Uterus (tissue), 3 donors: ENCODE measurements at regions not wholly inside any gene's neighbourhood (a gene's known extent, or its start where the extent isn't known, plus 50 kb on each side); places are given as distances from the start of the nearest gene placed in this dataset.

Experiments used
- DNase-seq, 2 donors: peaks; one replicate each; pipeline ENCODE4 v3.0.0-alpha.2; 2019 to 2020
- H3K27ac ChIP-seq, 2 donors: fragments of 200-600 bp; sonication (generic); 1 replicate in 1 of 2; 2 replicates in 1 of 2; pipeline ENCODE4 v1.5.1; 2016 to 2018
- H3K27me3 ChIP-seq, 2 donors: fragments of 200-600 bp; sonication (generic); one replicate each; pipeline ENCODE4 v1.5.1; 2018 to 2019; ENCODE audit warnings: control low read depth in 1 of 2
- H3K36me3 ChIP-seq, 2 donors: fragments of 200-600 bp; sonication (generic); one replicate each; pipeline ENCODE4 v1.5.1; 2019; ENCODE audit warnings: control low read depth in 1 of 2
- H3K4me1 ChIP-seq, 2 donors: fragments of 200-600 bp; sonication (generic); one replicate each; pipeline ENCODE4 v1.5.1; 2018 to 2019; ENCODE audit warnings: control low read depth in 1 of 2
- H3K4me3 ChIP-seq, 2 donors: fragments of 200-600 bp; sonication (generic); 1 replicate in 1 of 2; 2 replicates in 1 of 2; pipeline ENCODE4 v1.5.1; 2018 to 2019; ENCODE audit warnings: mild to moderate bottlenecking in 1 of 2
- H3K9me3 ChIP-seq, 2 donors: fragments of 200-600 bp; sonication (generic); one replicate each; pipeline ENCODE4 v1.5.1; 2019; ENCODE audit warnings: control low read depth in 1 of 2
- POLR2A ChIP-seq, 2 donors: fragments of 450-650 bp; IDR thresholded peaks; one replicate each; pipeline ENCODE4 v1.6.1; 2016; ENCODE audit warnings: antibody characterized with exemption in 2 of 2, mild to moderate bottlenecking in 1 of 2, moderate library complexity in 1 of 2
- intact Hi-C: fragments of 100-400 bp; cut with DNase I; formaldehyde crosslinking; loops from one replicate; pipeline ENCODE4 v1.15.1; 2023; ENCODE audit warnings: low total_unique reads
- TF ChIP-seq, protein P1 (sequence below), 4 experiments: fragments of 200-600 bp in 2 of 4; fragments of 450-650 bp in 2 of 4; sonication (generic) in 2 of 4; IDR thresholded peaks; one replicate each; pipeline ENCODE4 v1.5.1; 2016 to 2019; ENCODE audit warnings: antibody characterized with exemption in 4 of 4, mild to moderate bottlenecking in 2 of 4, moderate library complexity in 1 of 4
- donor health status: DM: yes; HTN: yes; CAD: no.

DNA sequence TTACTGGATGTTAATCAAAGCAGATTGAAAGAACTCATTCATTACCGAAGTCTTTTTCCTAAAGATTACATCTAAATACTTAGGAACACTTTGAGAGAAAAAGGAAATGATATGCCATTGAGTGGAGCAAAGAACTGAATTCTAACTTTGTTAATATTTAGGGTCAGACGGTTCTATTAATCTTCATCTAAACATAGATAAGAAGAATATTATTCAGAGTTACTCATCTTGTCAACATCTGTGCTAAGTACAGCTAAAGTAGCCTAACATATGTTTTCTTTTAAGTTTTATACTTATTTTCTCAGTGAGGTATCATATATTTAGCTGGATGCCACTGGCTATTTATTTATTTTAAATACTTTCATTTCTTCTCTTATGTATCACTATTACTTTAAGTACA is 1763.7 kb downstream of the EFNA5 start:
- no peak for DNase-seq
- no peaks in the 10 kb centered on the region for H3K4me1 ChIP-seq

DNA sequence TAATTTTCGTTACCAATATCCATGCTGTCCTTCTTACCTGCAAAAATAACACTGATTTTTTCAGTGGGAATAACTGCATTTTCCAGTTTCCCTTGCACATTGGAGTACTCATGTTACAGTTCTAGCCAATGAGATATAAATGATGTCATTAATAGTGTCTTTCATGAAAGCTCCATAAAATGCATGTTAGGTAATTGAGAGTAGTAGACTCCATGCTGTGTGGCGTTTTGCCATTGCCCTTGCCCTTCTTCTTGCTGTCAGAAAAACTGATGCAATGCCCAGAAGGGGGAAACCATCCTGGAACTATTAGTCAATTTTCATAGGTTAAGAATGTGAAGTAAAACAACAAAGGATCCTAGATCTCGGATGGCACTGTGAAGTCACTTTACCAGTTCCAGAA is 1765.3 kb downstream of the EFNA5 start:
- Histone ChIP-seq H3K4me1 (no peaks in the 10 kb centered on the region), H3K27ac (no peak overlapping the region), H3K4me3 (no peak overlapping the region), H3K27me3 (no peaks in the 10 kb centered on the region), H3K9me3 (no peaks in the 10 kb centered on the region), H3K36me3 (no peaks in the 10 kb centered on the region)
- TF ChIP-seq, protein P1, sequence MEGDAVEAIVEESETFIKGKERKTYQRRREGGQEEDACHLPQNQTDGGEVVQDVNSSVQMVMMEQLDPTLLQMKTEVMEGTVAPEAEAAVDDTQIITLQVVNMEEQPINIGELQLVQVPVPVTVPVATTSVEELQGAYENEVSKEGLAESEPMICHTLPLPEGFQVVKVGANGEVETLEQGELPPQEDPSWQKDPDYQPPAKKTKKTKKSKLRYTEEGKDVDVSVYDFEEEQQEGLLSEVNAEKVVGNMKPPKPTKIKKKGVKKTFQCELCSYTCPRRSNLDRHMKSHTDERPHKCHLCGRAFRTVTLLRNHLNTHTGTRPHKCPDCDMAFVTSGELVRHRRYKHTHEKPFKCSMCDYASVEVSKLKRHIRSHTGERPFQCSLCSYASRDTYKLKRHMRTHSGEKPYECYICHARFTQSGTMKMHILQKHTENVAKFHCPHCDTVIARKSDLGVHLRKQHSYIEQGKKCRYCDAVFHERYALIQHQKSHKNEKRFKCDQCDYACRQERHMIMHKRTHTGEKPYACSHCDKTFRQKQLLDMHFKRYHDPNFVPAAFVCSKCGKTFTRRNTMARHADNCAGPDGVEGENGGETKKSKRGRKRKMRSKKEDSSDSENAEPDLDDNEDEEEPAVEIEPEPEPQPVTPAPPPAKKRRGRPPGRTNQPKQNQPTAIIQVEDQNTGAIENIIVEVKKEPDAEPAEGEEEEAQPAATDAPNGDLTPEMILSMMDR (IDR thresholded peaks at IDR 0.05), result no peak
- no peak for TF ChIP-seq POLR2A (IDR thresholded peaks at IDR 0.05)
- no peak for DNase-seq
- intact Hi-C loops, result no loop called here

More for the DNA sequence above, 1763.7 kb downstream of the EFNA5 start:
- no peak overlapping the region for H3K27ac ChIP-seq
- H3K4me3 ChIP-seq, result no peak overlapping the region
- no peaks in the 10 kb centered on the region for H3K27me3 ChIP-seq
- TF ChIP-seq, protein P1 (IDR thresholded peaks at IDR 0.05), result no peak
- TF ChIP-seq POLR2A (IDR thresholded peaks at IDR 0.05), result no peak
- H3K9me3 ChIP-seq, result no peaks in the 10 kb centered on the region
- H3K36me3 ChIP-seq, result no peaks in the 10 kb centered on the region
- intact Hi-C loops, result no loop called here

DNA sequence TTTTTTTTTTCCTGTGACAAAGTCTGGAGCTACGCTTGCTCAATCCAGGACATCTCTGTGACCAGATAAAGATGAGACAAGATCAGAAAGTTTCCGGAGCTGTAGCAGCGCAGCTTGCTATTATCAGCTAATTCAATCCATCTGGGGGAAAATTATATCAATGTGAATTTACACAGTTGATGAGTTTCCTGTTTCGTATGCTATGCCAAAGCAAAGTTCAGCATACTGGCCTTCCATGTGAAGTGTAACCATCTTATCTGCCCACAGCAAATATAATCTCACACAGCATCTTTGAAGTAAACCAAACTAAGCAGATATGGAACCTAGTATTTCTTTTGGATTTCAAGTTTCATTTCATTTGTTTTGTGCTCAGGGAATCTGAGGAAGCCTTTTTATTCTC is 1767.7 kb downstream of the EFNA5 start:
- no peak overlapping the region for H3K4me3 ChIP-seq
- TF ChIP-seq POLR2A (IDR thresholded peaks at IDR 0.05), result no peak
- TF ChIP-seq, protein P1 (IDR thresholded peaks at IDR 0.05), result no peak
- no peaks in the 10 kb centered on the region for H3K4me1 ChIP-seq
- DNase-seq, result no peak
- no peaks in the 10 kb centered on the region for H3K27me3 ChIP-seq
- no peak overlapping the region for H3K27ac ChIP-seq
- no peaks in the 10 kb centered on the region for H3K9me3 ChIP-seq
- no peaks in the 10 kb centered on the region for H3K36me3 ChIP-seq
- intact Hi-C loops, result no loop called here

DNA sequence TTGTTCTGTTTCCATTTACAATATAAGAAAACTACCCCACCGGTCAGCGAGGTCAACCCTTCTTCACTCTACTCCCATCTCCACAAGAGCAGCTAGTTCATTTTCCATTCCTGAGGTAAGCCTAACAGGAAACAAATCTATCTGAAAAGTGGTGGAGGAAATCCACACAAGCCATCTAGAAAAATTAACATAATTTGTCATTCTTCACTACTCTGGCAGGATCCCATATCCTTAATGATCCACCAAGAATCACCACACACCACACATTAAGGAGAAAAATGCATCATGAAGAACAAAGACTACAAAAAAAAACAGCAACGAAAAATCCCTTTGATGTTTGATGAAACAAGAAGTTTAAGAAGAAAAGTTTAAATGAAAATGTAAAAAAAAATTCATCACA is 1771.0 kb downstream of the EFNA5 start:
- H3K9me3 ChIP-seq, result no peaks in the 10 kb centered on the region

DNA sequence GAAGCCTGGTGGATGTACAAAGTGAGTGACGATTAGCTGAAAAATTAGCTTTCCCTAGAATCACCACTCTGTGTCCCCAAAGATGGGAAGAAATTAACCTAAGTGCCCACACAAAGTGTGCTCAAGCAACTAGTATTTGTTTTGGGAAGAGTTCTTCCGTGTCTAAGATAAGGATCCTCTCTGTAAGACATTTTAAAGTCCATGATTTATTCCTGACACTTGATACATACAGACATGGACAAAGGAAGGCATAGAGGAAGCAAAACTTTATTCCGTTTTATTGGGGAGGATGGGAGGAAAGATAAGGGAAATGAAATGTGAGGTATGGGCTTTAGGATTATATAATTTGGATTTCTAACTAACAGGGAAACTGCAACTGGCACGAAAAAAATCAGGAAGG is 1772.6 kb downstream of the EFNA5 start:
- no peaks in the 10 kb centered on the region for H3K4me1 ChIP-seq
- no peaks in the 10 kb centered on the region for H3K9me3 ChIP-seq
- H3K4me3 ChIP-seq, result no peak overlapping the region
- TF ChIP-seq, protein P1 (IDR thresholded peaks at IDR 0.05), result no peak
- no peak for TF ChIP-seq POLR2A (IDR thresholded peaks at IDR 0.05)
- H3K27ac ChIP-seq, result no peak overlapping the region
- no peaks in the 10 kb centered on the region for H3K27me3 ChIP-seq
- DNase-seq, result no peak
- no peaks in the 10 kb centered on the region for H3K36me3 ChIP-seq
- intact Hi-C loops, result no loop called here

More for the DNA sequence above, 1771.0 kb downstream of the EFNA5 start:
- intact Hi-C loops, result no loop called here
- no peak overlapping the region for H3K27ac ChIP-seq
- TF ChIP-seq, protein P1 (IDR thresholded peaks at IDR 0.05), result no peak
- TF ChIP-seq POLR2A (IDR thresholded peaks at IDR 0.05), result no peak
- no peak for DNase-seq
- H3K27me3 ChIP-seq, result no peaks in the 10 kb centered on the region
- no peaks in the 10 kb centered on the region for H3K36me3 ChIP-seq
- no peaks in the 10 kb centered on the region for H3K4me1 ChIP-seq
- no peak overlapping the region for H3K4me3 ChIP-seq
